ENCODE measurements at regions not wholly inside any gene's neighbourhood (a gene's known extent, or its start where the extent isn't known, plus 50 kb on each side); places are given as distances from the start of the nearest gene placed in this dataset.
"Not testable (repeated sequence)": the region's sequence is repeated elsewhere in the genome, so short reads cannot be mapped to it uniquely, and the experiment has no call there.

DNA sequence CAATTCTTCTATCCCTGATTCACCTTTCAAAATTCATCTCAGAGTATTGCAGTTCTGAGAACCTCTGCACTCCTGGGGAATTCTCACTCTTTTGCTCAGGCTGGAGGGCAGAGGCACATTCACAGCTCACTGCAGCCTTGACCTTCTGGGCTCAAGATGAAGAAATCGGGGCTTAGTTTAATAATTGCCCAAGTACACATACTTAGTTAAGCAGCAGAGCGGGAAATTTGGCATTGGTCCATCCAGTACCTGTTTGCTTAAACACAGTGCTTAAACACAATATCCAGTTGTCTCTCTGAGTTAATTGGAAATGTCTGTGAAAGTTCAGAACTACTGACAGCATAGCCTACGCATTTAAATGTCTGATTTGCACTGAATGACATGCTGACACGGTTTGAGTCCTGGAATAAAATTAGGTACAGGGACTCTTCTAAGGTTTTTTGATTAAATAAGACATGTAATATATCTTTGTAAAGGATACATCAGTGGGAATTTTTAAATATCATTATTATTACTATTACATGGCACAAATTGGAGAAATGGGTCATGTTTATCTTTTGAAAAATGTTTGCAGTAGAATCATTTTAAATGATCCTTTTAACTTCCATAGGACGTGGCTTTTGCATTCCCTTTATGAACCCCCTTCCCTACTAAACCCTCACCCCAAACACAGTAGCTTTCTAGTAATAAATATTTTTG lies 337.4 kb downstream of the SRGAP2C start:
- intact Hi-C loops (cut with DNase I; ENCODE audit: low total_unique reads), result no loop called here
- 52 to 65% methylated on average over 5 of the region's 5 CpGs for WGBS, 2 donors
- no peaks in the 10 kb centered on the region for H3K9me3 ChIP-seq

DNA sequence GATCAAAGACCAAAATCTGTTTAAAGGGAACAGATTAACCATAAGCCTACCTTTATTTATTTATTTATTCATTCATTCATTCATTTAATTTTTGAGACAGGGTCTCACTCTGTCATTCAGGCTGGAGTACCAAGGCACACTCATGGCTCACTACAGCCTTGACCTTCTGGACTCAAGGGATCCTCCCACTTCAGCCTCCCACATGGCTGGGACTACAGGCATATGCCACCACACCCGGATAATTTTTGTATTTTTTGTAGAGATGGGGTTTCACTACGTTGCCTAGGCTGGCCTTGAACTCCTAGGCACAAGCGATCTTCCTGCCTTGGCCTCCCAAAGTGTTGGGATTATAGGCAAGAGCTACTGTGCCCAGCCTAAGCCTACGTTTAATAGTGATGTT lies 338.3 kb downstream of the SRGAP2C start:
- WGBS, 2 donors, result 62 to 74% methylated on average over 4 of the region's 4 CpGs
- DNase-seq; H3K27ac ChIP-seq; H3K27me3 ChIP-seq; H3K4me1 ChIP-seq; H3K36me3 ChIP-seq (ENCODE audit: low read depth, missing control alignments); H3K4me3 ChIP-seq; intact Hi-C loops (cut with DNase I; ENCODE audit: low total_unique reads); H3K9me3 ChIP-seq: not testable (repeated sequence)

More for the DNA sequence above, 337.4 kb downstream of the SRGAP2C start:
- Histone ChIP-seq H3K4me3 (no peak overlapping the region), H3K36me3 (ENCODE audit: low read depth, missing control alignments) (no peaks in the 10 kb centered on the region), H3K27ac (no peak overlapping the region), H3K27me3 (no peaks in the 10 kb centered on the region), H3K4me1 (no peaks in the 10 kb centered on the region)
- DNase-seq, result no peak
- no peak for TF ChIP-seq POLR2A (IDR thresholded peaks at IDR 0.05)
- TF ChIP-seq, protein P1, sequence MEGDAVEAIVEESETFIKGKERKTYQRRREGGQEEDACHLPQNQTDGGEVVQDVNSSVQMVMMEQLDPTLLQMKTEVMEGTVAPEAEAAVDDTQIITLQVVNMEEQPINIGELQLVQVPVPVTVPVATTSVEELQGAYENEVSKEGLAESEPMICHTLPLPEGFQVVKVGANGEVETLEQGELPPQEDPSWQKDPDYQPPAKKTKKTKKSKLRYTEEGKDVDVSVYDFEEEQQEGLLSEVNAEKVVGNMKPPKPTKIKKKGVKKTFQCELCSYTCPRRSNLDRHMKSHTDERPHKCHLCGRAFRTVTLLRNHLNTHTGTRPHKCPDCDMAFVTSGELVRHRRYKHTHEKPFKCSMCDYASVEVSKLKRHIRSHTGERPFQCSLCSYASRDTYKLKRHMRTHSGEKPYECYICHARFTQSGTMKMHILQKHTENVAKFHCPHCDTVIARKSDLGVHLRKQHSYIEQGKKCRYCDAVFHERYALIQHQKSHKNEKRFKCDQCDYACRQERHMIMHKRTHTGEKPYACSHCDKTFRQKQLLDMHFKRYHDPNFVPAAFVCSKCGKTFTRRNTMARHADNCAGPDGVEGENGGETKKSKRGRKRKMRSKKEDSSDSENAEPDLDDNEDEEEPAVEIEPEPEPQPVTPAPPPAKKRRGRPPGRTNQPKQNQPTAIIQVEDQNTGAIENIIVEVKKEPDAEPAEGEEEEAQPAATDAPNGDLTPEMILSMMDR (IDR thresholded peaks at IDR 0.05), result no peak

DNA sequence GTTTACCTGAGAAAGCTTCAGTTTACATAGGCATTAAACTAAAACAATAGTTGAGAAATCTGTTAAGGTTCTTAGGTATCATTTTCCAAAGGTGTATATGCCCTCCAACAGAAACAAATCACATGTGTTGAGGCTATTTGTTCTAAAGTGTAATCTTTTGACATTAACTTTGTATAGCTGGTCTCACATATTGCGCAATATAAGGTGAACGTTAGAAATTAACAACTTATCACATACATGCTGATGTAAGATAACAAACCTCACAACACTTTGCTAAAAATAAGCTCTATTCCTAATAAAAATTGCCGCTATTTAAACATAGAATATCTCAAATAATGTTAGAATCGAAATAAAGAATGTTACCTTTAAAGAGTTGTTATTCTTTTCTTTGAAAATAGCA lies 340.6 kb downstream of the SRGAP2C start:
- WGBS, 2 donors, result 79 to 80% methylated on average over 4 of the region's 4 CpGs
- Histone ChIP-seq H3K4me3 (no peak overlapping the region), H3K27ac (no peak overlapping the region), H3K27me3 (no peaks in the 10 kb centered on the region), H3K4me1 (no peaks in the 10 kb centered on the region), H3K9me3 (no peaks in the 10 kb centered on the region), H3K36me3 (ENCODE audit: low read depth, missing control alignments) (no peaks in the 10 kb centered on the region)
- intact Hi-C loops (cut with DNase I; ENCODE audit: low total_unique reads), result no loop called here
- no peak for DNase-seq
- TF ChIP-seq, protein P1 (IDR thresholded peaks at IDR 0.05), result no peak
- no peak for TF ChIP-seq POLR2A (IDR thresholded peaks at IDR 0.05)

DNA sequence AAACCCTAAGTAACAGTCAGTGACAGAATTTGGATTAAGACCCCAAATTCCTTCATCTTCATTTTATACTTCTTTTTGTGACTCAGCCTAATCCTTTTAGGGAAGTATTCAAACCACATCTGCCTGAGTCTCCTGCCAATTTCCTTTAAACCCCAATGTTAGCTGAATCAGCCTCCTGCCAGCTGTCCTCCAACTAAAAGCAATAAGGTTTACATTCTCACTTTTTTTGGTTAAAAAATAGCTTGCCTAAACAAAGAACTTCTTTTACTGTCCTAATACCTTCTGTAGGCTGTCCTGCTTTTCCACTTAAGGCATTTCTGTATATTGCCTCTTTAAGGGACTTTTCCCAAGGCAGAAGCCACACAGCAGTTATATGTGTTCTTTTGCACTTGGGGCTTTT lies 344.2 kb downstream of the SRGAP2C start:
- H3K4me1 ChIP-seq; H3K4me3 ChIP-seq; H3K9me3 ChIP-seq; H3K27me3 ChIP-seq; intact Hi-C loops (cut with DNase I; ENCODE audit: low total_unique reads); DNase-seq; H3K27ac ChIP-seq; H3K36me3 ChIP-seq (ENCODE audit: low read depth, missing control alignments): not testable (repeated sequence)

DNA sequence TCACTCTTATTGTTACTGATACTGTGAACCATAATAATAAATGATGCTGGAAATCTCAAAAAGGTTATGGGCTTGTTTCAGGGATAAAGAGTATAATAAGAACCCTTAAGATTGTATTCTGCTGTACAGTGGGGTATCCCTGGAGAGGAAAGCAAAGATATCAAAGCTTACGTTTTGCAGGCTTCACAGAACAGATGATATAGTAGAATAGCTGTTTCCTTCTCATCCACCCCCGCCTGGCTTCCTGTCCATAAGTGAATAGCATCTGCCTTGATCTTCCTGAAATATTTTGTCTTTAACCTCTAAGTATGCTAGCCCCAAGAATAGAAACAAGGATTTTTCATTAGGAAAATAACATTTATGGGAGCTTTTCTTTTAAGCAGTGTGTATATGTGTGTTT lies 345.3 kb downstream of the SRGAP2C start:
- H3K4me3 ChIP-seq; H3K36me3 ChIP-seq (ENCODE audit: low read depth, missing control alignments); H3K27me3 ChIP-seq; H3K4me1 ChIP-seq; H3K9me3 ChIP-seq; DNase-seq; intact Hi-C loops (cut with DNase I; ENCODE audit: low total_unique reads); H3K27ac ChIP-seq: not testable (repeated sequence)
- WGBS, 2 donors, result 40 to 60% methylated on average over 2 of the region's 2 CpGs

DNA sequence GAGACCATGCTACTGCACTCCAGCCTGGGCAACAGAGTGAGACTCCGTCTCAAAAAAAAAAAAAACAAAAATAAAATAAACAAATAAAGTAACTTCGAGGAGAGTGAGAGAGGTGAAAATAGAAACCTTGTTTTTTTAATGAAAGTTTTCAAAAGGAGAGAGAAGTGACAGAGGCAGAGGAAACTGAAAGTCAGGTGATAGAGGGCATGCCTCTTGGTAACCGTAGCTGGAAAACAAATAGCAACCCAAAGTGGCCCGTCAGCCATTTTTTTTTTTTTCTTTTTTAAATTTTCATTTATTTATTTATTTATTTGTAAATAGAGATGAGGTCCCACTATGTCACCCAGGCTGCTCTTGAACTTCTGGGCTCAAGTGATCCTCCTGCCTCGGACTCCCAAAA lies 347.0 kb downstream of the SRGAP2C start:
- intact Hi-C loops (cut with DNase I; ENCODE audit: low total_unique reads); H3K36me3 ChIP-seq (ENCODE audit: low read depth, missing control alignments); H3K27me3 ChIP-seq; H3K4me3 ChIP-seq; H3K4me1 ChIP-seq; H3K27ac ChIP-seq; H3K9me3 ChIP-seq; DNase-seq: not testable (repeated sequence)
- WGBS, 2 donors, result 80 to 82% methylated on average over 5 of the region's 5 CpGs

DNA sequence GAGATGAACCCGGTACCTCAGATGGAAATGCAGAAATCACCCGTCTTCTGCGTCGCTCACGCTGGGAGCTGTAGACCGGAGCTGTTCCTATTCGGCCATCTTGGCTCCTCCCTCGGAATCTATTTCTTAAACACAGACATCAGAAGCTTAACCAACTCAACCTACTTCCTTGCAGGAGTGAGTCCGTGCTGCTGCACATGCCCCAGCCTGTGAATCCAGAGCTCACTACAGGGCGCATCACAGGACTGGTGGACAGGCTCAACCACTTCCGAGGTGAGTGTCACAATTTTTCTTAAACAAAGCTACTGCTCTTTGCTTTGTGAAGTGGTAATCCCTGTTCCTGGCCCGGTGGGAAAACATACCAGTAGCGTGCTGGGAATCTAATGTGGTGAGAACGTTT lies 353.4 kb downstream of the SRGAP2C start:
- H3K4me1 ChIP-seq; intact Hi-C loops (cut with DNase I; ENCODE audit: low total_unique reads); H3K27ac ChIP-seq; H3K4me3 ChIP-seq; H3K9me3 ChIP-seq; DNase-seq; H3K36me3 ChIP-seq (ENCODE audit: low read depth, missing control alignments); H3K27me3 ChIP-seq: not testable (repeated sequence)
- 81 to 87% methylated on average over 13 to 14 of the region's 14 CpGs for WGBS, 2 donors

Measured in testis (tissue), 2 donors.